Activated CD8-positive, alpha-beta memory T cell treated with anti-CD3 and anti-CD28 coated beads for 1 hour (primary cell): ENCODE measurements at regions not wholly inside any gene's neighbourhood (a gene's known extent, or its start where the extent isn't known, plus 50 kb on each side); places are given as distances from the start of the nearest gene placed in this dataset.

ENCODE experiments used
- DNase-seq, 2 donors: peaks; one replicate each; pipeline ENCODE4 v3.0.0-alpha.2; 2020; ENCODE audit warnings: low read depth in 1 of 2; ENCODE audit errors: extremely low read depth in 1 of 2

GRCh38 chr2:136204971-136205370 is 87.0 kb upstream of the CXCR4 start:
- DNase-seq, result no peak

DNA sequence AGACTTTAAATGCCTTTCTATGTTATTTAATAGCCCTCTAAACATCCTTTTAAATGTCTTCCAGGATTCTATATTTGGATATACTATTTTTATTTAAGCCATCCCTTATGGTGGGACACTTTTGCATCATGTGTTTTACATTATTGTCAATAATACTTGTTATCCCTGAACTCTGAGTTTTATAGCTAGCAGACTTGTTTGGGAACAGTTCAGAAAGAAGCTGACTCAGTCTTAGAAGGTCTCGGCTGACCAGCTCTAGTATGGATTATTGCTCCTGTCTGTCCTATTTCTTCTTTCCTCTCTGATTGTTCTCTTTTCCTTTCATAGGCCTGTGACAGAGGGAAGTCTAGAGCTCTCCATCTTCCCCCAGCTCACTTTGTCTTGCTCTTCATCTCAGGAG is 77.3 kb upstream of the CXCR4 start:
- DNase-seq, result no peak

DNA sequence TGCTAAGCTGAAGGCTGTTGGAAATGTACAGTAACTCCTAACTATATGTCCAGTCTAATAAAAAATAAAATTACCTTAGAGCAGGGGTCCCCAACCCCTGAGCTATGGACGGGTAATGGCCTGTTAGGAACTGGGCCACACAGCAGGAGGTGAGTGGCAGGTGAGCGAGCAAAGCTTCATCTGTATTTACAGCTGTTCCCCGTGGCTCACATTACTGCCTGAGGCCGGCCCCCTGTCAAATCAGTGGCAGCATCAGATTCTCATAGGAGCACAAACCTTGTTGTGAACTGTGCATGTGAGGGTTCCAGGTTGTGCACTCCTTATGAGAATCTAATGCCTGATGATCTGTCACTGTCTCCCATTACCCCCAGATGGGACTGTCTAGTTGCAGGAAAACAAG is 73.1 kb upstream of the CXCR4 start:
- DNase-seq, result no peak

GRCh38 chr2:136189221-136189782 is 71.4 kb upstream of the CXCR4 start:
- no peak for DNase-seq

GRCh38 chr2:136188086-136188485 is 70.1 kb upstream of the CXCR4 start:
- no peak for DNase-seq

GRCh38 chr2:136185981-136186776 is 68.2 kb upstream of the CXCR4 start:
- no peak for DNase-seq

DNA sequence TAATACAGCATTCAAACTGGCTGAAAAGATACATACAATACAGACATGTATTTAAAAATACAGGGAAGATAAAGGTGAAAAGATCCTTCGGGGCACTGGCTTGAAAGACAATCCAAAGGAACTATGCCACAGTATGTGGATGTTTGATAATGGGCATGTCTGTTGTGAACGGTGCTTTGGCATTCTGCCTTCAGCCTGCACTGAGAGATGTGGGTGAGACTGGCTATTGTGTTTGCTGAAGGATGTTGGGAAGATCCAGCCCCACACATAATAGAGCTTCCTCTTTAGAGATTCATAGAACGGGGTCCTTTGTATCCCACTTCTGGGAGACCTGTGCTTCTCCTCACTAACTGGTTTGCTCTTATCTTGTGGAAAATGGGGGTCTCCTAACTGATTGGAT is 65.1 kb upstream of the CXCR4 start:
- no peak for DNase-seq

- DNase-seq, result no peak
These were observed 64.4 kb upstream of the CXCR4 start for GRCh38 chr2:136182315-136182714.

DNA sequence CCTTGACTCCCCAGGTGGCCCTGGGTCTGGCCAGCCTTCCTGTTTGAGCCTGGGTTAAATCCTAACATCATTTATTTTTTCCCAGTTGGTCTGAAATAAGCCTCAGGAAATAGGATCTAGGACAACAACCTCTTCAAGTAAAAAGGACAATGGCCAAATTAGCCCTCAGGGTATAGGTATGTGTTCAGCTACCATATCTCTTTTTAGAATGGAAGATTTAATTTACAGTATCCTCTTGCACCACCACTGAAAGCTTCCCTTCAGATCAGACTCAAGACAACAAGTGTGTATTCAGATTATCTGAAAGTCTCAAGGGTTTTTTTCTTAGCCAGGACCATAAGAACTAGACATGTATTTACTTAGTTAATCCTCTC is 61.6 kb upstream of the CXCR4 start:
- DNase-seq, result no peak

- DNase-seq, result no peak
These were observed 61.1 kb upstream of the CXCR4 start for GRCh38 chr2:136178941-136179601.

GRCh38 chr2:136175868-136176267 is 57.9 kb upstream of the CXCR4 start:
- no peak for DNase-seq

- DNase-seq, result no peak
These were observed 57.5 kb upstream of the CXCR4 start for GRCh38 chr2:136175466-136175865.

GRCh38 chr2:136173126-136173525 is 55.2 kb upstream of the CXCR4 start:
- no peak for DNase-seq

DNA sequence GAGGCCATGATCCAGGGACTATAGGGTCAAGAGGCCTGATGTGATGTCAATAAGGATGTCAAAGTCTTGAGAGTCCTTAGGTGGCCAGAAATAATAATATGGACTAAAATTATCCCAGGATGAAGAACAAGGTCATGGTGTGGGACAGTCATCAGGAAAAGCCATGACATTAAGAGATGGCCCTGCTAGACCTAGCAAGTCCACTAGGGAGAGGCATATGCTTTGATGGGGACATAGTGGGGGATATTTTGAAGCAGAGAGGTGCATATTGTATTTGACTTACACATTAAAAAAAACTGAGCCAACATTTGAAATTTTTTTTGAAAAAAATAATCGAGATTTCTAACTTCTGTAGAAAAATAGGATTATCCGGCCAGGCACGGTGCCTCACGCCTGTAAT is 53.3 kb upstream of the CXCR4 start:
- DNase-seq, result no peak

GRCh38 chr2:136168720-136169119 is 50.8 kb upstream of the CXCR4 start:
- no peak for DNase-seq

DNA sequence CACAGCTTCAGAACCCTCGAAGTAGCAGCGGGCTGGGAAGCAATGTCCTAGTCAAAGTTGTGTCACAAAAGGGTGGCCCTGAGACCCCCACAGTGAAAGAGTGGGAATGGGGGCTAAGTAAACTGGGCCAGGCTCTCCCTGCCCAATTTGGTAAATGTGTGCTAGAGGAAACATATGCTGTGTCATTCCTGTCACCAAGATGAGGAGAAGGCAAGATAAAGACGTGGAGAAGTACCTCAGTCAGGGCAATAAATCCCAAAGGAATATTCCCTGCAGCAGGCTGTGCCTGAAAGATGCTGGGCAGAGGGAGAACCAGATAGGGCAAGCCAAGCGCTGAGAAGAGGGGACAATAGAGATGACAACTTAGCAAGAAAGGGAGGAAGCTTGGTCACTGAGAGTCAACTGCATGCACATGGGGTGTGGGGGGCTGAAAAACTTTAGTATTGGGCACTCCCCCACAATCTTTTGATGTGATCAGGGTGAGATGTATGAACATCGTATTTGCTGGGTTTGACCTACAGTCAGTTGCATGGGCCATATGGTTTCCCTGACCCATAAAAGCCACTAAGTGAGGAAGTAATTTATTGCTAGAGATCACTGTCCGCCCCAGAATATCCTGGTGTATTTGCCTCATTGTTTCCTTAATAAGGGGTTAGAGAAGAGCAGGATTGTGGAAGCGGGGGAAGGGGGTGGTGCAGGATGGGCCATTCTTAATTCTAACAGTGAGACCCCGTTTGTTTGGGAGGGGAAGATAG is 49.9 kb upstream of the CXCR4 start:
- no peak for DNase-seq
